HG02610 (cell line): ENCODE measurements at regions not wholly inside any gene's neighbourhood (a gene's known extent, or its start where the extent isn't known, plus 50 kb on each side); places are given as distances from the start of the nearest gene placed in this dataset.
"Not testable (repeated sequence)": the region's sequence is repeated elsewhere in the genome, so short reads cannot be mapped to it uniquely, and the experiment has no call there.

Experiments used
- ATAC-seq: cut with Tn5 transposase; IDR thresholded peaks from one replicate; pipeline ENCODE4 v1.9.1; 2021; ENCODE audit warnings: mild to moderate bottlenecking, moderate library complexity; ENCODE audit not compliant: unreplicated experiment

DNA sequence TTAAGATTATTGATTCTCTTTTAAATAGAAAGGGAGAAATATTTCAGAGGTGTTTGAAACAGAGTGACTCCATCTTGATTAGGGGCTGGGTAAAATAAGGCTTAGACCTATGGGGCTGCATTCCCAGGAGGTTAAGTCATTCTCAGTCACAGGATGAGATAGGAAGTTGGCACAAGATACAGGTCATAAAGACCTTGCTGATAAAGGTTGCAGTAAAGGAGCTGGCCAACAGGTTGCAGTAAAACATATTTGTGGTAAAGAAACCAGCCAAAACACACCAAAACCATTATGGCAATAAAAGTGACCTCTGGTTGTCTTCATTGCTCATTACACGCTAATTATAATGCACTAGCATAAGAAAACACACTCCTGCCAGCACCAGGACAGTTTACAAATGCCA, 165.0 kb downstream of the SPIN4 start:
- no peak for ATAC-seq

DNA sequence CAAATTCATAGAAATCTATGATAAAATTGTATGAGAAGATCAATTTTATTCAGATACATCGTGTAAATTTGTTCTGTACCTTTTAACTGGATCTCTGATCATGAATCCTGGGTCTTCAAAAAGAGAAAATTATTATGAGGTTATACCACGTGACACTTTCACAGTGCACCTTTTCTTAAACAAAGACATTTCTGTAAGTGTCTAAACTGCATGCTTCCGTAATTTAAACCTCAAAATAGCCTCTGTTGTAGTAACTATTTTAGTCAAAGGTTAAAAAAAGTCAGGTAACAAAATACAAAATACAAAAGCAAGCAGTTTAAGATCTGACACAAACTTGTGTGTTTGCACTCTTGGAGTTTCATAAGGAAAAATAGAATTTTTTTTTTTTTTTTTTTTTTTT, 171.3 kb downstream of the SPIN4 start:
- ATAC-seq, result not testable (repeated sequence)

DNA sequence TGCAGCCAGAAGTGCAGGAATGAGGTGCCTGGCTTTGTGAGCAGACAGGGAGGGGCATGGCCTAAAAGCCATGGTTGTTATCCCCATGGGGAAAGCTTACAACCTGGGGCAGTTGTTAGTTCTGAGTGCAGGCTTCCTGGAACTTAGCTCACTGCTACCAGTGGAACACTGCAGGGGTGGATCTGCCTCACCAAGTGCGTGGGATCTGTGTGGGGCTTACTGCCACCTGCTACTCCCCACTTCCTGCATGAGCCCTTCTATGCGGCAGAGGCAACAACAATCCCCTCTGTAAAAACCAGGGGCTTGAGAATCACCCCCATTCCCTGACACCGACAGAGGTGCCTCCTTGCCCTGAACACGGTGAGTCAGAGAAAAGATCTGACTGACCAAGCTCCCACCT, 174.6 kb downstream of the SPIN4 start:
- ATAC-seq, result not testable (repeated sequence)

DNA sequence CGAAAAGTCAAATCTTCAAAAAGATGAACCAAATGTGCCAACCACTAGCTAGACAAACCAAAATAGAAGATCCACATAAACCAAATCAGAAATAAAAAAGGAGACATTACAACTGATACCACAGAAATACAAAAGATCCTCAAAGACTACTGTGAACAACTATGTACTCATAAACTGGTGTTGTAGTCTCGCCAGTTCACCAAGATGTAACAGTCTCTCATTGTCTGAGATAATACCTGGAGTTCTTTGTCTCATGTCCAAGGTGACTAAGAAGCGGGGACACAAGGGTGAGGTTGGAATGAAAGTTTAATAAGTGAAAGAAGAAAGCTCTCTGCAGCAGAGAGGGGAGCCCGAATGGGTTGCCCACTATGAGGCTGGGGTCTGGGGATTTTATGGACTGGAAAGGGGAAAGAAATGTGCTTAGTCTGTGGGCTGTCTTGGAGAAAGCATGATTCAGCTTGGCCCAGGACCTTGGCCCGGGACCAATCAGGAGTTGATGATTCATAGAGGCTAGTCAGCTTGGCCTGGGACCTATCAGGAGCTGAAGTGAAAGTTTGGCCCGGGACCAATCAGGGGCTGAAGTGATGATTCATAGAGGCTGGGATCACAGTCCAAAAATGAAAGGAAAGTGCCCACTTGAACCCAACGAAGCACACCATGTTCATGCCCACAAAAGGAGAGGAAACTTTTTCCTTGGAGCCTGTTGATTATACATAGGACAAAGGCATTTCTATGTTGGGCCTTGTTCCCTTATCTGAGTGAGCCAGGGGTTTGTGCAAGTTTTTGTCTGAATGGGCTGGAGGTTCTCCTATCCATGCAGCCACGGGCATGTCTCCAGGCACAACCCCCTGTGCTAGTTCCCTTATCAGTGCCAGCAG, 177.1 kb downstream of the SPIN4 start:
- not testable (repeated sequence) for ATAC-seq

DNA sequence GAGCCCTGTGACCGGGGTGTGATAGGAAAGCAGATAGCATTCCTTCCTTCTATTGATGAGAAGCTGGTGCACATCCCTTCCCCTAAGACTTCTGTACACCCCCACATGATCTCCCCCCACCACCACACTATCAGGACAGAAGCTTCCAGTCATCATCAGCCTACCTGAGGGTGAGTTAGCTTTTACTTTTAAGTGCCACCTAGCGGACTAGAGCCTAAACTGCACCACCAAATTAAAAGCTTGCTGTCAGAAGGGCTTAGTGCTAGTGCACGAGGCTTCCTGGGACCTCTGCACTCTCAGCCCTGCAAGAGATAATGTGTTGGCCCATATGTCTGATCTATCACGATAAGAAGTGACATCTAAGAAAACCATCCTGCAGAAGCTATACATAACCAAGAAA, 181.7 kb downstream of the SPIN4 start:
- ATAC-seq, result peak; percentile 54

DNA sequence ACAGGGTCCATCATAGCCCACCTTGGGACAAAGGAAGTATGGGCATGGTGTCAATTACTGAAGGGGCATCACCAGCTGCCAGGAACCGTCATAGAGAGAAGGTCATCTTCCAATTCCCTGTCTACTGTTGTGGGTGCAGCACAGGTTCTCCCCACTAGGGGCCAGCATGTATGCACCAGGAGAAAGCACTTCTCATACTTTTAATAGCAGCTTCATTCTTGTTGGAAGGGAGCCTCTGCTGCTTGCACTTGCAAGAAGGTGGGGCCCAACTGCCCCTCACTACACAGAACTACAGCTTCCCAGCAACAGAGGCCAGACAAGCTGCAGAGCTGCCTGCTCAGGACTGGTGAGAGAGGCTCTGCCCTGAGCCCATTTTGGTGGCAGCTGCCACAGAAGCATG, 182.2 kb downstream of the SPIN4 start:
- ATAC-seq, result not testable (repeated sequence)

DNA sequence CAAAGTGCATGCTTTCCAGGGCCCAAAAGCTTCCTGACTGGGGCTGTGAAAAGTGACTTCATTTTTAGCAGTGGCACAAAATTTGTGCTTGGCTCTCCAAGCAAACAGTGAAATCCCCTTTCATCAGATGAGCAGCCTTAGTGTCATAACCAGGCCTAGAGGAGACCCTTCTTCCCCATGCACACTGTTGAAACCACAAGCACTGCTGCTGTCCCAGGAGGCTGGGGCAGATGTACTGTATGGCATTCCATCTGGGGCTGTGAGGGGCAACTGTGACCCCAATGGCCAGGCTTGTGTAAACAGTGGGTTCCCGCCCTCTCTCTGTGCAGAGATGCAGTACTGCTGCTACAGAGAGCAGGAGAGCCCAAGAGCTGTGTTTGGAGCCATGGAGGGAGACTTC, 184.1 kb downstream of the SPIN4 start:
- ATAC-seq, result not testable (repeated sequence)

DNA sequence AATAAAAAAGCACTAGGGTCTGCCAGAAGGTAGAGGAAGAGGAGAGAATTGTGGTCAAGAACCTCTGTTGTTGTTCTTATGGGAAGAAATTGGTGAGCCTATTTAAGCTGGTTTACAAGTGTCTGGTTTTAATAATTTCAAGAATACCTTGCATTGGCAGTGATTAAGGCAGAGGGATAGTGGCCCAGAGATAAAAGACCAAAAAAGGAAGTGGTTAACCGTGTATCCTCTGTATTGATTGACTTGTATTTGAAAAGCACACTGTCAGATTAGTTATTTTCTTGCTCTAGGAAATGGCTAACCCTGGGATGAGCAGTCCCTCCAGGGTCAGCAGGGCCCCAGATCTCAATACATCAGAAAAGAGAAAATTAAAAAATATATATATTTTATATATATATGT, 190.1 kb downstream of the SPIN4 start:
- ATAC-seq, result not testable (repeated sequence)

DNA sequence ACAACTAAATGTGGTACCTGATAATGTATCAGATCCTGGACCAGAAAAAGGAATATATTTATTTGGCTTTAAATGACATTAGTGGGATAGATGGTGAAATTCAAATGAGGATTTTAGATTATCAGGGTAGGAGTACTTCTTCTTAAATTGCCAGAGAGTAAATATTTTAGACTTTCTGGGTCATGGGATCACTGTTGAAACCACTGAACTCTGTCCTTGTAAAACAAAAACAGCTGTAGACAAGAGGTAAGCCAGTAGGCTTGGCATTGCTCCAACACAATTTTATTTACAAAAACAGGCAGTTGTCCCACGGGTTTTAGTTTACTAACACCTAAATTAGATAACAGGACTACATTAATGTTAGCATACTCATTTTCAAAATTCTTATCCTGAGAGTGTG, 190.8 kb downstream of the SPIN4 start:
- not testable (repeated sequence) for ATAC-seq

DNA sequence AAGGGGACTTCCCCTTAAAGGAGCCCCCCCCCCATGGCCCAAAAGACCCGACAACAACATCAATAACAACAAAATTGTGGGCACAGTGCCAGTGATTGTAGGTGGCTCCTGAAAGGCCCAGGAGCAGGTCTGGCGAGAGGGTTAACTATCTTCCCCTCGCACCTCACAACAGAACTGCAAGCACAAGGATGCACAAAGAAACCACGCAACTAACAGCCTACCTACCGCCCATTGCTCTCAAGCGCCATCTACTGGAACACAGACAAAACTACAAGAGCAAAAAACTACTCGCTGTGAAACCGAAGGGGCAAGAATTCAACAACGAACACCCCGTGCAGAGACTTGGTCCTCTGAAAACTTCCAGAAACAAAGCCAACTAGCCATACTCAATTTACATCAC, 205.6 kb downstream of the SPIN4 start:
- not testable (repeated sequence) for ATAC-seq

DNA sequence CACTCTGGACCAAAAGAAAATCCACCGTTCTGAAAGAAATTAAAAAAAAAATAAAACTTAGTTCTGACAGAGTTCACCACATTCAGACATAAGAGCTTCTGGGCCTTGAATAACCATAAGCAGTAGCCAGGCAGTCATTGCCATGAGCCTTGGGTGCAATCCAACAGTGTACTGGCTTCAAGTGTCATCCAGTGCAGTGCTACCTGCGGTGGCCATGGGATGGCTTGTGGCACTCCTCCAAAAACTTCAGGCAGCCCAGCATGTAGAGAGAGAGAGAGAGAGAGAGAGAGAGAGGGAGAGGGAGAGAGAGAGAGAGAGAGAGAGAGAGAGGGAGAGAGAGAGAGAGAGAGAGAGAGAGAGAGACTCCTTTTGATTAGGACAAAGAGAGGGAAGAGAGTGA, 208.5 kb downstream of the SPIN4 start:
- not testable (repeated sequence) for ATAC-seq

DNA sequence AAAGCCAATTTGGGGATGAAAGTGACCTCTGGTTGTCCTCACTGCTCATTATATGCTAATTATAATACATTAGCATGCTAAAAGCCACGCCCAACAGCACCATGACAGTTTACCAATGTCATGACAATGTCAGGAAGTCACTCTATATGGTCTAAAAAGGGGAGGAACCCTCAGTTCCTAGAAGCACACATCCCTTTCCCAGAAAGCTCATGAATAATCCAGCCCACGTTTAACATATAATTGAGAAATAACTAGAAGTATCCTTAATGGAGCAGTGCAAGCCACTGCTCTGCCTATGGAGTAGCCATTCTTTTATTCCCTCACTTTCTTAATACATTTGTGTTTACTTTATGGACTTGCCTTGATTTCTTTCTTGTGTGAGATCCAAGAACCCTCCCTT, 215.3 kb downstream of the SPIN4 start:
- ATAC-seq, result not testable (repeated sequence)

DNA sequence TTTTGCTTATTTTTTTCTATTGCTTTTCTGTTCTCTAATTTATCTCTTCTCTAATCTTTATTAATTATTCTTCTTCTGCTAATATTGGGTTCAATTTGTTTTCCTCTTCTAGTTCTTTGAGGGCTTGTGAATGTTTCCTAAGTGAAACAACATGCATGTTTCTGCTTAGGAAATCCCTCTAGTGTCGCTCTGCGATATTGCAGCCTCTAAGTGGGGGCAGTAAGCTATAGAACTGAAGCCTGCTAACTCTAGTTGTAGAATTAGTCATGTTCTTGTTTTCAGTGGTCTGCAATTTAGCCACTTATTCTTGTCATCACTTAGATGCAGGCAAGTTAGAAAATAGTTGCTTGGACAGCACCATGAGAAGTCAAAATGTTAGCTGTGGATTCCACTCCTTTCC, 222.6 kb downstream of the SPIN4 start:
- ATAC-seq, result peak; percentile 87

DNA sequence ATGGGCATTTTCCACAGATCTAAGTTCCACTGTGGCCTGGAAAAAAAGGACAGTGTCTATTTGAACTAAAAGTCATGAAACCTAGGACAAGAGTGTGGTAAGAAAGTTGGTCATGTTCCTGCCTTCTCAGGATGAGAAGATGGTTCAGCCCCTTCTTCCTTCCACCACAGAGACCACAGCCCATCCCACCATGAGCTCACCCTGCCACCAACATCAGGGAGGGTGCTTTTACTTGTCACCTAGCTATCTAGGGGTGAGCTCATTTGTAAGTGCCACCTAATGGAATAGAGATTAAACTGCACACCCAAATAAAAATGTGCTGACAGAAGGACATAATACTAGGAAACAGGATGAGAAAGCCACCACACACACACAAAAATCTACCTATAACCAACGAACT, 235.9 kb downstream of the SPIN4 start:
- ATAC-seq, result no peak

DNA sequence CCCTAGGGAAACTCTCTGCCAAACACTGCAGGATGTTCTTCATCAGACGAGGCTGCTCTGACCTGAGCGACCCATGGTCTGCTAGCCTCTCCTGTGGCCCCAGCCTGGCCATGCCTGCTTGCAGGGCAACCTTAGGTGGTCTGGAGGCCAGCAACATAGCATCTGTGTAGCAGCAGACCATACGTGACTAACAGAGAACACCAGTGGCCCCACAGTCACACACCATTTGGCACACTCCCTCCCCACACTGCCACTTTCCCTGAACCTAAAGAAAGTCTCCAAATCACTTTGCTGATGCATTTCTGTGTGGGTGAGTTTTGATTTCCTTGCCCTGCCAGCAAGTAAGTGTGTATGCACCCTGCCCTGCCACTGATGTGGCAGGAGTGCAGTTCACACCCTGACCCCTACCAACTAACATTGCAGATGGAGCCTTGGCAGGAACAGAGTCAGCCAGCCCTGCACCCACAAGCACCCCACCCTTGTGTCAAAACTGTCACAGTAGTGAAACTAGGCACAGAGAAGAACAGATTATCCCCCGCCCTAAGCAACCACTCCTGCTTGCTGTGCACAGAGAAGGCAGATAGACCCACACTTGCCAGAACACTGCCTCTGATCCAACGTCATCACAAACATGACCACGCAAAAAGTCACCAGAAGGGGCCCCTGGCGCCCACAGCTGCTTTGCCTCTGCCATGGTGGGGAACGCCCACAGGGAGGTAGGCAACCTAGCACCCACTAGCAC, 249.1 kb downstream of the SPIN4 start:
- ATAC-seq, result no peak

DNA sequence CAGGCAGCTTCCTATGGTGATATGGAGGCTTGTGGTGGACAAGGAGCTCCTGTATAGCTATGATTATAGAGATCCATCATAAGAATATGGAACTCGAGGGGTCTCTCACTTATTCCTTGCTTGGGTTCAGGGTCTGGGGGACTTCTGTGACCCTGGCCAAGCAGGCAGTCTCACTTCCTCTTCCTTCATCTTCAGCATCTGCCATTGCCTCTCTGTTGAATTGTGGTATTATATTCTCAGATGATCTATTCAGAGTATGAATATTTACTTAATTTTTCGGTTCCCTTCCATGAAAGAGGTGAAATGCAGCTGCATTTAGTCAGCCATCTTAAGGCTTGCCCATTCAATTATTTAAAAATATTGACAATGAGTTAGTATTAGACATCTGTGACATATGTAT, 292.9 kb downstream of the SPIN4 start:
- no peak for ATAC-seq

DNA sequence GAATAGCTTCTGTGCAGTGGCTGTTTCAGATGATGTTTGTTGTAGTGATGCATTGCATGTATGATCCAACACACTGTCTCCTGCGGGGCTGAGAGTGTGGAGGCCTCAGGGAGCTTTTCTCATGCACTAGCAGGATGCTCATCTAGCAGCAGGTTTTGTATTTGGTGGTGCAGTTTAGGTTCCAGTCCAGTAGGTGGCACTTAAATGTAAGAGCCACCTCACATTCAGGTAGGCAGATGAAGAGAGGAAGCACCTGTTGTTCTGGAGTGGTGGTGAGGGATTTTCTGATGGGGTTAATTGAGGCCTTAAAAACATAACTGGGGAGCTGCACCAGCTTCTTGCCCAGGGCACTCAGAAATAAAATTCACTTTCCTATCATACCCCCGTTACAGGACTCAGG, 300.9 kb downstream of the SPIN4 start:
- ATAC-seq, result no peak

DNA sequence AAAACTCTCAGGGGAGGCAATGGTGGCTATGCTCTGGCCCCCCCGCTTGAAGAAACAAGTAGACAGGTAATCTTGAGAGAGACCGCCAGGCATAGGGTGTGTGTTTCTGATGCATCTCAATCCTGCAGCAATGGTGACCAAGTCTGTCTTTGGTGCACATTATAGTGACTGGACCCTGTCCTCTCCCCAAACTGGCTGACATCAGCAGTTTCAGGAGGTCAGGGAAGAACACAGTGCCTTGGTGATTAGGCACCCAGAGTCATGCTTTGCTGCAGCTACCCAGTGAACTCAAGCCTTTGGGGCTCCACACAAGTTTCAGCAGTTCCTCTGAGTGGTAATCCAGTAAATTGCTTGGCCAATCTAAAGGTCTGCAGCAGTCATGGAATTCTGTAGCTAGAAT, 318.3 kb downstream of the SPIN4 start:
- no peak for ATAC-seq

DNA sequence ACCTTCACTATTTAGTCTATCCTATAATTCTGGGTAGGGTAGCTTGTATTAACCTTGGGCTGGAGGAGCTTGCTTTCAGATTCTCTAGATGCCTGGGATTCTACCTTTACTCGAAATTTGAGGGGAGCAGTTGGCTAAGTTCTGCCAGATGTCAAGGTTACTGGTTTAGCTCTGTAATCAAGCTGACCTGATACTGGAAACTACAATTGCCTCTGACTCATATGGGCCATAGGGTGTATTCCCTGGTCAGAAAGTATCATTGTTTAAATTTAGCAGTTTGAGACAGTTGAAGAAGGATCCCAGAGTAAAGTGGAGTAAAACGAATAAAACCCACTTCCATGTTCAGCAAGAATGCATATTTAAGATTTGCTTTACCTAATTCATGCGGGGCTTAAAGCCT, 337.6 kb downstream of the SPIN4 start:
- no peak for ATAC-seq

DNA sequence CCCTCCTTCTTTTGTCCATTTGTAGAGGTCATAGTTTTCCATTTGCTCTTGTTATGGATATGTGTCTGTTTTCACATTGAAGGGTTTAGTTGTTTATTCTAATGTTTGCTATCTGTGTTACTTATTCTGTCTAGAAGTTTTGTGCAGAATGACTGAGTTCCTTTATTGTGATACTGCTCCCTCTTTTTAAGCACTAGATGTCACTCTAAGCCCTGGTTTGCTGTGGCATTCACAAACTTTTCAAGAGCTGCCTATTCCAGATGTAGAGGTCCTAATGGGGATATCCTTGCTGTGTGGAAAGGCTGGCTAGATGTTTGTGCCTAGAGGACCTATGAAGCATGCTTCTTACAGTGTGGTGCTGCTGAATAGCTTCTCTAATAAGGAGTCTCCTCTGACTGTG, 338.6 kb downstream of the SPIN4 start:
- no peak for ATAC-seq

DNA sequence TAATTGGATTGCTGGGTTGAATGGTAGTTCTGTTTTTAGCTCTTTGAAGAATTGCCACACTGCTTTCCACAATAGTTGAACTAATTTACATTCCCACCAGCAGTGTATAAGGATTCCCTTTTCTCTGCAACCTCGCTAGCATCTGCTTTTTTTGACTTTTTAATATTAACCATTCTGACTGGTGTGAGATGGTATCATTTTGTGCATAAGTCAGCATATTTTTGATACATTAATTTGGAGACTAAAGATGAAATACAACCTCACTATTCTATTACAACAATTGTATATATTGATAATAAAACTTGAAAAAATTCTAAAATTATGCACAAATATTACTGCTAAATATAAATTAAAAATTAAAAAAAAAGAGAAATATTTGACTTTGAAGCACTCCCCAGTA, 350.9 kb downstream of the SPIN4 start:
- ATAC-seq, result not testable (repeated sequence)
